ENCODE measurements at regions not wholly inside any gene's neighbourhood (a gene's known extent, or its start where the extent isn't known, plus 50 kb on each side); places are given as distances from the start of the nearest gene placed in this dataset.

GRCh38 chr10:9315292-9315691 lies 1260.8 kb downstream of the GATA3 start:
- Histone ChIP-seq H3K27me3 (no peaks in the 10 kb centered on the region), H3K9ac (no peak overlapping the region), H3K4me1 (no peaks in the 10 kb centered on the region), H4K20me1 (ENCODE audit: low read depth) (no peaks in the 10 kb centered on the region), H3K4me3 (no peak overlapping the region), H2AFZ (replicated peaks) (no peak overlapping the region), H3K36me3 (no peaks in the 10 kb centered on the region), H3K9me3 (ENCODE audit: low read depth) (no peaks in the 10 kb centered on the region), H3F3A (ENCODE audit: low read depth) (no peaks in the 10 kb centered on the region), H3K79me2 (ENCODE audit: low read depth) (no peaks in the 10 kb centered on the region), H3K27ac (no peak overlapping the region), H3K4me2 (no peak overlapping the region)
- TF ChIP-seq EZH2phosphoT487 (IDR thresholded peaks at IDR 0.05) (no peak), EZH2 (IDR thresholded peaks at IDR 0.05) (no peak), CTCF (IDR thresholded peaks at IDR 0.05) (no peak)
- Mint-ChIP-seq H3K27me3 (ENCODE audit: insufficient read depth, low read depth) (no peaks in the 10 kb centered on the region), H3K36me3 (no peaks in the 10 kb centered on the region), H3K4me3 (no peak overlapping the region), H3K4me1 (peaks cover 6% of the 10 kb centered on the region), H3K27ac (no peak overlapping the region), H3K9me3 (no peaks in the 10 kb centered on the region)
- DNase-seq (ENCODE audit: low spot score), result no peak

DNA sequence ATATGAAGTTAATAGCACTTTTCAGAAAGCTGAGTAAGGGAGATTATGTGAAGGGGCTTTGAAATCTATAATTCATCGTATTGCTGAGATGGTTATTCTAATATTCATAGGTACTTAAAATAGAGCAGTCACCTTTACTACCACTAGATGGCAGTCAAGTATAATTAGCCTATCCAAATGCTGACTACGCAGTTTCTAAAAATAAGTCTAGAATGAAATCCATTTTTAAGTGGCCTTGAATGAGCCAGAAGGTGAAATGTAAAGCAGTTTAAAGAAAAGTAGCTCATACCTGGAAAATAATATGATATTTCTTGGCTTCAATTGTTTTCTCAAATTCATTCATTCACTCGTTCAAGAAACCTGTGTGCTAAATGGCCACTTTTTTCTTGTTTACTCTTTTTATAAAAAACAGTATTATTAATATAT lies 1277.1 kb downstream of the GATA3 start:
- peak; percentile 49 for DNase-seq (ENCODE audit: low spot score)
- no peak overlapping the region for H3K4me3 ChIP-seq
- no peak overlapping the region for H2AFZ ChIP-seq (replicated peaks)
- H3K36me3 ChIP-seq, result no peaks in the 10 kb centered on the region
- Mint-ChIP-seq H3K9me3 (no peaks in the 10 kb centered on the region), H3K4me3 (no peak overlapping the region), H3K27me3 (ENCODE audit: insufficient read depth, low read depth) (no peaks in the 10 kb centered on the region), H3K27ac (no peak overlapping the region), H3K4me1 (peaks cover 6% of the 10 kb centered on the region), H3K36me3 (no peaks in the 10 kb centered on the region)
- TF ChIP-seq CTCF (IDR thresholded peaks at IDR 0.05) (peak; percentile 91), EZH2 (IDR thresholded peaks at IDR 0.05) (no peak), EZH2phosphoT487 (IDR thresholded peaks at IDR 0.05) (no peak)
- H3K9ac ChIP-seq, result no peak overlapping the region
- H3K9me3 ChIP-seq (ENCODE audit: low read depth), result no peaks in the 10 kb centered on the region
- no peak overlapping the region for H3K27ac ChIP-seq
- no peaks in the 10 kb centered on the region for H3K27me3 ChIP-seq
- no peaks in the 10 kb centered on the region for H4K20me1 ChIP-seq (ENCODE audit: low read depth)
- H3K4me2 ChIP-seq, result no peak overlapping the region
- no peaks in the 10 kb centered on the region for H3F3A ChIP-seq (ENCODE audit: low read depth)
- H3K4me1 ChIP-seq, result no peaks in the 10 kb centered on the region
- no peaks in the 10 kb centered on the region for H3K79me2 ChIP-seq (ENCODE audit: low read depth)

DNA sequence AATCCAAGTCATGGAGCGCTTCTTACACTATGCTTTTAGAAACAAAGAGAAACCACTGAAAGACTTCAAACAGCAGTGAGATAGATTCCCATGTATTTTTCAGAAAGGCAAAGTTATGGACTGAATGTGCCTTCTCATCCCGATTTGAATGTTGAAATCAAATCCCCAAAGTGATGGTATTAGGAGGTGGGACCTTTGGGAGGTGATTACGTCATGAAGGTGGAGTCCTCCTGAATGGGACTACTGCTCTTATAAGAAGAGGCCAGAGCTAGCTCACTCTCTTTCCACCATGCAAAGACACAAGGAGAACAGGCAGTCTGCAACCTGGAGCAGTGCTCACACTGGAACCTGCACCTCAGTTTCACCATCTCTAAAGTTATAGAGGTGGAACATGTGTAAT lies 1279.8 kb downstream of the GATA3 start:
- no peak overlapping the region for H3K4me3 ChIP-seq
- H3K4me3 Mint-ChIP-seq, result no peak overlapping the region
- no peaks in the 10 kb centered on the region for H3F3A ChIP-seq (ENCODE audit: low read depth)
- no peaks in the 10 kb centered on the region for H3K27me3 ChIP-seq
- H3K36me3 ChIP-seq, result no peaks in the 10 kb centered on the region
- H2AFZ ChIP-seq (replicated peaks), result no peak overlapping the region
- H3K4me2 ChIP-seq, result no peak overlapping the region
- no peak overlapping the region for H3K27ac ChIP-seq
- H3K9me3 ChIP-seq (ENCODE audit: low read depth), result no peaks in the 10 kb centered on the region
- DNase-seq (ENCODE audit: low spot score), result no peak
- no peak overlapping the region for H3K9ac ChIP-seq
- no peaks in the 10 kb centered on the region for H3K79me2 ChIP-seq (ENCODE audit: low read depth)
- no peaks in the 10 kb centered on the region for H4K20me1 ChIP-seq (ENCODE audit: low read depth)
- H3K9me3 Mint-ChIP-seq, result no peaks in the 10 kb centered on the region
- no peaks in the 10 kb centered on the region for H3K27me3 Mint-ChIP-seq (ENCODE audit: insufficient read depth, low read depth)
- H3K4me1 Mint-ChIP-seq, result no peaks in the 10 kb centered on the region
- H3K4me1 ChIP-seq, result no peaks in the 10 kb centered on the region
- H3K27ac Mint-ChIP-seq, result no peak overlapping the region
- TF ChIP-seq CTCF (IDR thresholded peaks at IDR 0.05) (no peak), EZH2phosphoT487 (IDR thresholded peaks at IDR 0.05) (no peak), EZH2 (IDR thresholded peaks at IDR 0.05) (no peak)
- no peaks in the 10 kb centered on the region for H3K36me3 Mint-ChIP-seq

All from neural progenitor cell (in vitro differentiated cells).